Large intestine (tissue), 3 donors: ENCODE measurements at regions not wholly inside any gene's neighbourhood (a gene's known extent, or its start where the extent isn't known, plus 50 kb on each side); places are given as distances from the start of the nearest gene placed in this dataset.

Experiments used
- DNase-seq, 2 donors: peaks; one replicate each; pipeline versions ENCODE4 v3.0.0 to v3.0.0-alpha.2; 2013
- H3K27ac ChIP-seq: one replicate; pipeline ENCODE4 v1.5.1; 2013; ENCODE audit warnings: low read length
- H3K27me3 ChIP-seq: 2 replicates; pipeline ENCODE4 v1.6.1; 2013; ENCODE audit warnings: low read length; ENCODE audit not compliant: control insufficient read depth, insufficient read depth
- H3K36me3 ChIP-seq: 2 replicates; pipeline ENCODE4 v1.6.1; 2013; ENCODE audit warnings: low read length; ENCODE audit not compliant: control insufficient read depth, insufficient read depth
- H3K4me1 ChIP-seq: one replicate; pipeline ENCODE4 v1.6.1; 2013; ENCODE audit warnings: low read length; ENCODE audit not compliant: control insufficient read depth, insufficient read depth
- H3K4me3 ChIP-seq: one replicate; pipeline ENCODE4 v1.5.1; 2013; ENCODE audit warnings: low read length
- H3K9me3 ChIP-seq: one replicate; pipeline ENCODE4 v1.6.1; 2013; ENCODE audit warnings: mild to moderate bottlenecking, low read depth, low read length, moderate library complexity; ENCODE audit not compliant: control insufficient read depth
- WGBS: methylation state at CpG from one replicate; pipeline ENCODE4 v1.1.5; 2013; ENCODE audit warnings: low lambda C conversion rate; ENCODE audit not compliant: insufficient coverage; 5-methylcytosine and 5-hydroxymethylcytosine counted together

DNA sequence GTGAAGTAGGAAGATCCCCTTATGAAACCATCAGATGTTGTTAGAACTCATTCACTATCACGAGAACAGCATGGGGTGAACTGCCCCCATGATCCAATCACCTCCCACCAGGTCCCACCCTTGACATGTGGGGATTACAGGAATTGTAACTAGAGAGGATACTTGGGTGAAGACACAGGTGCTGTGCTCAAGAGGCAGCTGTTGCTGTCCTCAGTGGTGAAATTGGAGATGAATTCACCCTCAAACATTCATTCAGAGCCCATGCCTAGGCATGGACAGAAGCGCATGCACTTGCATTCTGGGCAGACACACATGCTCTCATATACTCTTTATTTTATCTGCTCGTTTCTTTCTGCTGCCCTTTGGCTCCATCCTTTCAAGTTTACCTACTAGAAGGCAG is 385.0 kb downstream of the INSC start:
- Histone ChIP-seq H3K4me1 (peaks cover 52% of the 10 kb centered on the region), H3K27ac (peak overlapping the region; percentile 10), H3K9me3 (no peaks in the 10 kb centered on the region), H3K27me3 (no peaks in the 10 kb centered on the region), H3K4me3 (no peak overlapping the region), H3K36me3 (no peaks in the 10 kb centered on the region)
- DNase-seq: no peak
- no CpG with 5 or more reads among the region's 3 CpGs for WGBS

DNA sequence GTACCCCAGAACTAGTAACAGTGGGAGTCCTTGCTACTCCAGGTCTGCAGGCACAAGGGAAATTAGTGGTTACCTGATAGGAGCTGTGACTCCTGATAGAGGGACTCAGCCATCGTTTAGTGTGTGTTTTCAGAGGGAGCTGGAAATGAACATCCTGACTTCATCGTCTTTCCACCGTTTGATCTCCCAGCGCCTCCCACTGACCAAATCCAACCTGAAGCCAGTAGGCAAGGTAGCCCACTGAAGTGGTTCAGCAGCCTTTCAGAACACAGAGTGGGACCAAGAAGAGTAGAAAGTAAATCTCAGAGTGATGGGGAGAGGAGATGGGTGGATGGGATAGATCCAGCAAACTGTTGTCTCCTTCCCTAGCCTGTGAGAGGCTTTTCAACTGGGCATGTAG is 385.9 kb downstream of the INSC start:
- DNase-seq: no peak
- Histone ChIP-seq H3K4me3 (no peak overlapping the region), H3K27me3 (no peaks in the 10 kb centered on the region), H3K4me1 (peaks cover 44% of the 10 kb centered on the region), H3K27ac (no peak overlapping the region), H3K9me3 (no peaks in the 10 kb centered on the region), H3K36me3 (no peaks in the 10 kb centered on the region)
- 90% methylated on average over 2 of the region's 4 CpGs for WGBS

DNA sequence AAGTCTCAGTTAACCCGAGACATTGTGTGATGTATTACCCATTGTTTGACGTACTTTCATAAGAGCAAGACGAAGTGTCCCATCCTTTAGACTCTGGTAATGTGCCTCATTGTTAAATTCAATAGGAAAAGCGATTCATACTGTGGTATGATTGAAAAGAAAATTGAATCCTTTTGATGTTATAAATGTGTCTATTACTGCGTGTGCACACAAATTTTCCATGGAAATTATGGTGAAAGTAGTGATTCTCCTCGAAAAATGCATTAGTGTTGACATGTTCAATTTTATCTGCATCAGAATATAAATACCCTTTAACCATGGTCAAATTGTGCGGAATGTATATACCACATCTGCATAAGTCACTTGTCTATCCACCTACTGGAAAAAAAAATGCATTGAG is 386.8 kb downstream of the INSC start:
- no peak overlapping the region for H3K4me3 ChIP-seq
- no peaks in the 10 kb centered on the region for H3K27me3 ChIP-seq
- H3K36me3 ChIP-seq: no peaks in the 10 kb centered on the region
- DNase-seq: no peak
- no peak overlapping the region for H3K27ac ChIP-seq
- peaks cover 39% of the 10 kb centered on the region for H3K4me1 ChIP-seq
- WGBS: 100% methylated on average over 2 of the region's 7 CpGs
- H3K9me3 ChIP-seq: no peaks in the 10 kb centered on the region

DNA sequence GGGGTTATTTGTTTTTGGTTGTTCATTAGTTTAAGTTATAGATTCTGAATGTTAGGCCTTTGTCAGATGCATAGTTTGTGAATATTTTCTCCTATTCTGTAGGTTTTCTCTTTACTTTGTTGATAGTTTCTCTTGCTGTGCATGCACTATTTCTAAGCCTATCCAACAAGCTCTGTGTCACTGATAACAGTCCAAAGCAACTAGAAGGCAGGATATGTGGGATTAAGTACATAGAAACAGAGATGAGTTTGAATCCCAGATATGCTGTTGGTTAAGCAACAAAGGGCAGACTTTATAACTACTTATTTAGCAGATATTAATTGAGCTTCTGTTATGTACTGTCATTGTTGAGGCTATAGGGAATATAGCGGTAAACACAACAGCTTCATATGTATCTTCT is 390.4 kb downstream of the INSC start:
- H3K4me1 ChIP-seq: peaks cover 19% of the 10 kb centered on the region
- no CpG with 5 or more reads among the region's 1 CpG for WGBS
- H3K36me3 ChIP-seq: no peaks in the 10 kb centered on the region
- H3K27me3 ChIP-seq: no peaks in the 10 kb centered on the region
- no peaks in the 10 kb centered on the region for H3K9me3 ChIP-seq
- H3K27ac ChIP-seq: peak overlapping the region; percentile 50
- no peak for DNase-seq
- no peak overlapping the region for H3K4me3 ChIP-seq

DNA sequence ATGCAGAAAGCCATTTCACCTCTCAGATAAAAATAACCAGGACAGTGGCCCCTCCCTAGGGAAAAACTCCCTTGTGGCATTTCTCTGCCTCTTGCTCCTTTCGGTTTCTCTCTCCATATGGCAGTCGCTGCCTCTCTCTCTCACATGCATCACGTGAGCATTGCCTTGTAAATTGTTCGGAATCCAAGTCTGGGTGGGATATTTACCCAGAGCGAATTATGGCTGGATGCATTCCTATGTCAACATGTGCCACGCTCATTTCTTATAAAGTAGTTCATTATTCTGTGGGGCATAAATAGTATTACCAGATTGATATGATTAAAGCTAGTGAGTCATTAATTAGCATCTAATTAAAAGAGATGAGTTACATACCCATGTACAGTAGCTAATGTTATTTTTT is 392.9 kb downstream of the INSC start:
- no peaks in the 10 kb centered on the region for H3K27me3 ChIP-seq
- peaks cover 17% of the 10 kb centered on the region for H3K4me1 ChIP-seq
- H3K9me3 ChIP-seq: no peaks in the 10 kb centered on the region
- peak overlapping the region; percentile 72 for H3K27ac ChIP-seq
- H3K4me3 ChIP-seq: no peak overlapping the region
- no CpG with 5 or more reads among the region's 6 CpGs for WGBS
- no peaks in the 10 kb centered on the region for H3K36me3 ChIP-seq
- DNase-seq: peak; percentile 91 to 94

DNA sequence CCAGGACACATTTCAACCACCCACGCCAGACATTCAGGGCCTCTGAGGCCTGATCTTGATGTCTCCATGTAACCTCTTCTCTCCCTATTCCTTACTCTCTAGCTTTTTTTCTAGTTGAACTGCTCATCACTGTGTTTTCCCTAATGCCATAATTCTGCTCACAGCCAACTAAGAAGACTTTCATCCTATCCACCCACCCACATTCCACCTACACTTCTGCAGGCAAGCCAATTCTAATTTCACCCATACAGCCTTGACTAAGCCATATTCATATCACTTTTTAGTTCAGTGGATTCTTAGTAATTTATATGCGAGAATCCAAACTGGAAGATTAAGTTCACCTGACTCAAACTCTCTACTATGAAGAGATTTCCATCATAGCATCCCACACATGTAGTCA is 394.4 kb downstream of the INSC start:
- no peaks in the 10 kb centered on the region for H3K27me3 ChIP-seq
- no peak overlapping the region for H3K27ac ChIP-seq
- H3K4me3 ChIP-seq: no peak overlapping the region
- DNase-seq: no peak
- no peaks in the 10 kb centered on the region for H3K36me3 ChIP-seq
- WGBS: 83% methylated on average over 1 of the region's 2 CpGs
- peaks cover 17% of the 10 kb centered on the region for H3K4me1 ChIP-seq
- no peaks in the 10 kb centered on the region for H3K9me3 ChIP-seq

DNA sequence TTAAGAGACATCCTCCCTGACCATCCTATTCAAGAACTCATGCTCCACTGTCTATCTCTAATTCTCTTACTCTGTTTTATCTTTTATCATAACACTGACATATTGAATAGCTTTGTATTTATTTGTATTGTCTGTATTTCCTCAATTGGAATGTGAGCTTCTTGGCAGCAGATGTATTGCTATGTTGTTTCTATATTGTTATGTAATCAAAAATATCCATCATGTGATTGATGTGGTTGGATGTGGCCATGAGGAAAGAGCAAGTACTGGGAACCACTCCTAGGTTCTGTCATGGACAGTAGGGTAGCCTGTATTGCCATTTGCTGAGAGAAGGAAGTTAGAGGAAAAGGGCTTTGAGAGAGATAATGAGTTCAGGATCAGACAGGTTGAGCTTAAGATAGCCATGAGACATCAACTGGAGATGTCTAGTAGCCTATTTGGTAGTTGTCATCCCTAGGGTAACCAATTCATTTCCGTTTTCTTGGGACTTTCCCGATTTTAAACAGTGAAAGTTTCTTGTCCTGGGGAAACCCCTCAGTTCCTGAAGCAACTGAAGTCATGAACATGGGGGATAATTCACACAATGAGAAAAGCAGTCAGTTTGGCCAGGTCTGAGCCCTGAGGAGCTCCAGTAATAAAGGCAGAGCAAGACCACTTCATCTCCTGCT is 404.5 kb downstream of the INSC start:
- Histone ChIP-seq H3K36me3 (no peaks in the 10 kb centered on the region), H3K9me3 (peaks cover 11% of the 10 kb centered on the region), H3K27ac (no peak overlapping the region), H3K4me1 (no peaks in the 10 kb centered on the region), H3K4me3 (no peak overlapping the region), H3K27me3 (no peaks in the 10 kb centered on the region)
- no peak for DNase-seq
- WGBS: 100% methylated on average over 1 of the region's 2 CpGs

DNA sequence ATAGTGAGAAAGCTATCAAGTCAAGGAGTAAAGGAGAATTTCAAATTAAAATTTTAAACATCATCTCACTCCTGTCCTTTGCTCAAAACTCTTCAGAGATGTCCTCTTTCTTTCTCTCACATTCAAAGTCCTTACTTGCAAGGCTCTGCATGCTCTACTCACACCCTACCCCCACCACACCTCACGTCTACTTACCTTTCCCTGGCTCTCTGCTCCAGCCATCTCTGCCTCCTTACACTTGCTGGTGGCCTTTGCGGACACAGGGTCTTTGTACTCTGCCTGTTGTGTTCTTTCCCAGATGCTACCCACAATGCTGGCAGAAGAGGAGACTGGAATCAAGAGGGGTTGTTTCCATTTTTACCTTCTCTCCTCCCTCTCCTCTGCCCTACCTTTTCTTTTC is 405.2 kb downstream of the INSC start:
- Histone ChIP-seq H3K4me1 (no peaks in the 10 kb centered on the region), H3K9me3 (peaks cover 10% of the 10 kb centered on the region), H3K4me3 (no peak overlapping the region), H3K36me3 (no peaks in the 10 kb centered on the region), H3K27me3 (no peaks in the 10 kb centered on the region), H3K27ac (no peak overlapping the region)
- DNase-seq: no peak
- no CpG with 5 or more reads among the region's 2 CpGs for WGBS

DNA sequence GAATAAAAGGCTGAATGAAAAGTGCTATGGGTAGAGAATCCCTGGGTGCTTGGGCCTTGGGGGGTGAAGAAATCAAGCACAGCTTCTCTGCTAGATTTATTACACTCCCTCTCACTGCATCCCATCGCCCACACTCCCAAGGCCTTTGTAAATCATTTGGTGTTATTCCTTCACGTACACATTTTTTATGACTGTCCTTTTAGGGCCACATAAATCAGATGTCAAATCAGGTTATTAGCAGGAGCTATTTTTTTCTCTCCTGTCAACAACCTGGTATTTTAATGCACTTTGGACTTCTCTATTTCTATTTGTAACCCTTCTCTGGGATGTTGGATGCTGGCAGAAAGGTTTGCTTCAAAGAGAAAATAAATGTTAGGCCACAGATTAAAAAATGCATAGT is 408.8 kb downstream of the INSC start:
- DNase-seq: peak; percentile 29 to 63
- no peak overlapping the region for H3K27ac ChIP-seq
- H3K4me1 ChIP-seq: no peaks in the 10 kb centered on the region
- H3K27me3 ChIP-seq: no peaks in the 10 kb centered on the region
- H3K36me3 ChIP-seq: no peaks in the 10 kb centered on the region
- H3K9me3 ChIP-seq: peaks cover 15% of the 10 kb centered on the region
- no peak overlapping the region for H3K4me3 ChIP-seq
- WGBS: no CpG with 5 or more reads among the region's 2 CpGs

DNA sequence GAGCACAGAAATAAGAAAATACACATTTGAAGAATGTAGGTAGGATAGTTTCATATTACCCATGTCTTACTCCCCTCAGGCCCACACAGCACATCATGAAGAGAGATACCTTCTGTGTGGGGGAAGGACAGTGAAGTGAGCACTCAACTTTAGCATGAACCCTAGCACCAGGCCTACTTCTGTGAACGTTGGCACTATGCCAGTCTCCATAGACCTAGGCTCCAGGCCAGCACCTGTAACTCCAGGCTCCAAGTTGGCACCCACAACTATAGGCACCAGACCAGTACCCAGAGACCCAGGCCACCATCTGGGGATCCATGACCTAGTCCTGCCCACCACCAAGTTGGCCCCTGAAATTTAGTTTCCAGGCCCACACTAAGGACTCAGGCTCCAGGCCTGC is 410.9 kb downstream of the INSC start:
- DNase-seq: no peak
- Histone ChIP-seq H3K4me3 (no peak overlapping the region), H3K9me3 (peaks cover 15% of the 10 kb centered on the region), H3K27me3 (no peaks in the 10 kb centered on the region), H3K4me1 (no peaks in the 10 kb centered on the region), H3K36me3 (no peaks in the 10 kb centered on the region), H3K27ac (no peak overlapping the region)
- no CpG with 5 or more reads among the region's 1 CpG for WGBS

DNA sequence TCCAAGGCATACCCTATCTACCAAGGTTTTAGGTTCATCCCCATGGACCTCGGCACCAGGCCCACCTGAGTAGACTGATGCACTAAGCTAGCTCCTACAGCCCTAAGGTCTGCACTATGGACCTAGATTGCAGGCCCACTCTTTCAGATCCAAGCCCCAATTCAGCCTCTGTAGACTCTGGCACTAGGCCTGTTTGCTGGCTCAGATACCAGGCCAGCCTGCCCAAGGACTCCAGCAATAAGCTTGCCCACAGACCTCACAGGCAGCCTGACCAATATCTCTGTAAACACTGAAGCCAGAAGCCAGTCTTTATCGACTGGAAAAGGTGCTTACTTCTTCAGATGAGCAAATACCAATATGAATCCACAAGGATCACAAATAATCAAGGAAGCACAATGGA is 411.3 kb downstream of the INSC start:
- DNase-seq: no peak
- Histone ChIP-seq H3K27ac (no peak overlapping the region), H3K4me1 (no peaks in the 10 kb centered on the region), H3K27me3 (no peaks in the 10 kb centered on the region), H3K4me3 (no peak overlapping the region), H3K9me3 (peaks cover 15% of the 10 kb centered on the region), H3K36me3 (no peaks in the 10 kb centered on the region)
- WGBS: no CpG with 5 or more reads among the region's 2 CpGs
